ENCODE measurements at regions not wholly inside any gene's neighbourhood (a gene's known extent, or its start where the extent isn't known, plus 50 kb on each side); places are given as distances from the start of the nearest gene placed in this dataset.

GRCh38 chr2:193219413-193219812 is 1024.7 kb upstream of the TMEFF2 start:
- Histone ChIP-seq H3K36me3 (ENCODE audit: control insufficient read depth in 2 of 2, insufficient read depth in 1 of 2, low read length in 2 of 2) (no peaks in the 10 kb centered on the region), H3K9me3 (ENCODE audit: control insufficient read depth, insufficient read depth, low read depth, low read length) (no peaks in the 10 kb centered on the region), H3K27ac (ENCODE audit: extremely low read depth, low read depth, low read length) (no peak overlapping the region), H3K4me1 (ENCODE audit: control insufficient read depth, insufficient read depth, low read length) (no peaks in the 10 kb centered on the region), H3K4me3 (ENCODE audit: low read depth, low read length) (no peak overlapping the region)
- CTCF ChIA-PET = no interaction called here
- TF ChIP-seq ZNF658 (tag by site-specific recombination; IDR thresholded peaks at IDR 0.05) (no peak), GLIS2 (tag by site-specific recombination; IDR thresholded peaks at IDR 0.05) (no peak), ZNF248 (tag by site-specific recombination; IDR thresholded peaks at IDR 0.05) (no peak), ZXDB (tag by site-specific recombination; IDR thresholded peaks at IDR 0.05) (no peak), ZBTB1 (tag by site-specific recombination; IDR thresholded peaks at IDR 0.05) (no peak), CTCF (tag by site-specific recombination; IDR thresholded peaks at IDR 0.05) (no peak), SALL2 (tag by site-specific recombination; IDR thresholded peaks at IDR 0.05; ENCODE audit: borderline replicate concordance) (no peak), PRDM4 (tag by site-specific recombination; IDR thresholded peaks at IDR 0.05) (no peak), ZNF677 (tag by site-specific recombination; IDR thresholded peaks at IDR 0.05) (no peak), ZNF19 (tag by site-specific recombination; IDR thresholded peaks at IDR 0.05; ENCODE audit: low read depth) (no peak), ZNF175 (tag by site-specific recombination; IDR thresholded peaks at IDR 0.05) (no peak), ZNF426 (tag by site-specific recombination; IDR thresholded peaks at IDR 0.05) (no peak), KLF10 (tag by site-specific recombination; IDR thresholded peaks at IDR 0.05) (no peak), ZNF138 (tag by site-specific recombination; IDR thresholded peaks at IDR 0.05; ENCODE audit: borderline replicate concordance) (no peak), ZNF140 (tag by site-specific recombination; IDR thresholded peaks at IDR 0.05) (no peak)
- TF ChIP-seq, protein P1, sequence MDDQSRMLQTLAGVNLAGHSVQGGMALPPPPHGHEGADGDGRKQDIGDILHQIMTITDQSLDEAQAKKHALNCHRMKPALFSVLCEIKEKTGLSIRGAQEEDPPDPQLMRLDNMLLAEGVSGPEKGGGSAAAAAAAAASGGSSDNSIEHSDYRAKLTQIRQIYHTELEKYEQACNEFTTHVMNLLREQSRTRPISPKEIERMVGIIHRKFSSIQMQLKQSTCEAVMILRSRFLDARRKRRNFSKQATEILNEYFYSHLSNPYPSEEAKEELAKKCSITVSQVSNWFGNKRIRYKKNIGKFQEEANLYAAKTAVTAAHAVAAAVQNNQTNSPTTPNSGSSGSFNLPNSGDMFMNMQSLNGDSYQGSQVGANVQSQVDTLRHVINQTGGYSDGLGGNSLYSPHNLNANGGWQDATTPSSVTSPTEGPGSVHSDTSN (CRISPR knock-in tag; IDR thresholded peaks at IDR 0.05) = no peak
- TF ChIP-seq, protein P2, sequence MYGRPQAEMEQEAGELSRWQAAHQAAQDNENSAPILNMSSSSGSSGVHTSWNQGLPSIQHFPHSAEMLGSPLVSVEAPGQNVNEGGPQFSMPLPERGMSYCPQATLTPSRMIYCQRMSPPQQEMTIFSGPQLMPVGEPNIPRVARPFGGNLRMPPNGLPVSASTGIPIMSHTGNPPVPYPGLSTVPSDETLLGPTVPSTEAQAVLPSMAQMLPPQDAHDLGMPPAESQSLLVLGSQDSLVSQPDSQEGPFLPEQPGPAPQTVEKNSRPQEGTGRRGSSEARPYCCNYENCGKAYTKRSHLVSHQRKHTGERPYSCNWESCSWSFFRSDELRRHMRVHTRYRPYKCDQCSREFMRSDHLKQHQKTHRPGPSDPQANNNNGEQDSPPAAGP (tag by site-specific recombination; IDR thresholded peaks at IDR 0.05) = no peak
- TF ChIP-seq, protein P3, sequence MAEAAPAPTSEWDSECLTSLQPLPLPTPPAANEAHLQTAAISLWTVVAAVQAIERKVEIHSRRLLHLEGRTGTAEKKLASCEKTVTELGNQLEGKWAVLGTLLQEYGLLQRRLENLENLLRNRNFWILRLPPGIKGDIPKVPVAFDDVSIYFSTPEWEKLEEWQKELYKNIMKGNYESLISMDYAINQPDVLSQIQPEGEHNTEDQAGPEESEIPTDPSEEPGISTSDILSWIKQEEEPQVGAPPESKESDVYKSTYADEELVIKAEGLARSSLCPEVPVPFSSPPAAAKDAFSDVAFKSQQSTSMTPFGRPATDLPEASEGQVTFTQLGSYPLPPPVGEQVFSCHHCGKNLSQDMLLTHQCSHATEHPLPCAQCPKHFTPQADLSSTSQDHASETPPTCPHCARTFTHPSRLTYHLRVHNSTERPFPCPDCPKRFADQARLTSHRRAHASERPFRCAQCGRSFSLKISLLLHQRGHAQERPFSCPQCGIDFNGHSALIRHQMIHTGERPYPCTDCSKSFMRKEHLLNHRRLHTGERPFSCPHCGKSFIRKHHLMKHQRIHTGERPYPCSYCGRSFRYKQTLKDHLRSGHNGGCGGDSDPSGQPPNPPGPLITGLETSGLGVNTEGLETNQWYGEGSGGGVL (tag by site-specific recombination; IDR thresholded peaks at IDR 0.05) = no peak
- POLR2A ChIA-PET = no interaction called here

DNA sequence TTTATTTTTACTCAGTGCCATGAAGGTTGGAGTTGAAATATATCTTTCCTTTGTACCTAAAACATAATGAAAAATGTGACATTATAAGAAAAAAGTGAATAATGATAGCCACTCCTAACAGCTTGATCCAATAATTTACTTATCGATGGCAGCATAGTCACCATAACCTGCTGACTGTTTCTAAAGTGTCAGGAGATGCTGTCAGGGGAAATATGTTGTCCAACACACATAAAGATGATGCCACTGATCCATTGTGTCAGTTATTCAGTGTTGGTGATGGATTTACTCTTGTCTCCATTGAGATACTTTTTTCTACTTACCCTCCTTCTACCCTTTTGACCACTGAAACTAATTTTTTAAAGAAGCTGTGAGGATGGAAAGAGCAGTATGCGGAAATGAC is 1006.9 kb upstream of the TMEFF2 start:
- Histone ChIP-seq H3K4me3 (ENCODE audit: low read depth, low read length) (no peak overlapping the region), H3K9me3 (ENCODE audit: control insufficient read depth, insufficient read depth, low read depth, low read length) (no peaks in the 10 kb centered on the region), H3K27ac (ENCODE audit: extremely low read depth, low read depth, low read length) (no peak overlapping the region), H3K4me1 (ENCODE audit: control insufficient read depth, insufficient read depth, low read length) (no peaks in the 10 kb centered on the region), H3K36me3 (ENCODE audit: control insufficient read depth in 2 of 2, insufficient read depth in 1 of 2, low read length in 2 of 2) (no peaks in the 10 kb centered on the region)
- POLR2A ChIA-PET = no interaction called here
- CTCF ChIA-PET = no interaction called here
- TF ChIP-seq ZNF777 (tag by site-specific recombination; IDR thresholded peaks at IDR 0.05; ENCODE audit: borderline replicate concordance) (no peak), SCRT1 (tag by site-specific recombination; IDR thresholded peaks at IDR 0.05; ENCODE audit: borderline replicate concordance) (no peak), ZNF596 (tag by site-specific recombination; IDR thresholded peaks at IDR 0.05) (no peak), ZNF155 (tag by site-specific recombination; IDR thresholded peaks at IDR 0.05) (no peak), ZNF26 (tag by site-specific recombination; IDR thresholded peaks at IDR 0.05) (no peak), ZSCAN16 (tag by site-specific recombination; IDR thresholded peaks at IDR 0.05) (no peak), ZNF23 (tag by site-specific recombination; IDR thresholded peaks at IDR 0.05; ENCODE audit: borderline replicate concordance) (no peak), ZNF677 (tag by site-specific recombination; IDR thresholded peaks at IDR 0.05) (no peak)
- TF ChIP-seq, protein P2 (tag by site-specific recombination; IDR thresholded peaks at IDR 0.05) = no peak
